Neural crest cell (in vitro differentiated cells): ENCODE measurements at regions not wholly inside any gene's neighbourhood (a gene's known extent, or its start where the extent isn't known, plus 50 kb on each side); places are given as distances from the start of the nearest gene placed in this dataset.

Source experiments
- DNase-seq: peaks from one replicate; pipeline ENCODE4 v3.0.0; 2021; ENCODE audit warnings: low read depth, mixed read lengths, low spot score
- H3K27ac Mint-ChIP-seq: one replicate; pipeline ENCODE4 v1.8.0; 2021; ENCODE audit warnings: mild to moderate bottlenecking, mixed read lengths; ENCODE audit not compliant: unreplicated experiment
- H3K27me3 Mint-ChIP-seq: 2 replicates; pipeline ENCODE4 v1.8.0; 2021; ENCODE audit warnings: low read depth, mild to moderate bottlenecking, mixed read lengths
- H3K36me3 Mint-ChIP-seq: 2 replicates; pipeline ENCODE4 v1.8.0; 2021; ENCODE audit warnings: low read depth, mild to moderate bottlenecking, mixed read lengths
- H3K4me1 Mint-ChIP-seq: 2 replicates; pipeline ENCODE4 v1.8.0; 2021; ENCODE audit warnings: mixed read lengths
- H3K4me3 Mint-ChIP-seq: one replicate; pipeline ENCODE4 v1.8.0; 2021; ENCODE audit warnings: mild to moderate bottlenecking, mixed read lengths
- H3K9me3 Mint-ChIP-seq: 2 replicates; pipeline ENCODE4 v1.8.0; 2021; ENCODE audit warnings: mixed read lengths
- CTCF ChIP-seq: fragments of 200-600 bp; sonication (generic); conservative IDR thresholded peaks from 2 replicates; pipeline ENCODE4 v1.5.0; 2021; ENCODE audit warnings: antibody characterized with exemption, mild to moderate bottlenecking

- no peak overlapping the region for H3K4me3 Mint-ChIP-seq
- no peak for DNase-seq
- H3K4me1 Mint-ChIP-seq: peaks cover 14% of the 10 kb centered on the region
- TF ChIP-seq CTCF: no peak
- no peaks in the 10 kb centered on the region for H3K9me3 Mint-ChIP-seq
- no peak overlapping the region for H3K27ac Mint-ChIP-seq
- H3K27me3 Mint-ChIP-seq: peaks cover 8% of the 10 kb centered on the region
- no peaks in the 10 kb centered on the region for H3K36me3 Mint-ChIP-seq
Observed at GRCh38 chr12:115377779-115378178, 693.8 kb upstream of the TBX3 start.

GRCh38 chr12:115377230-115377629 lies 693.3 kb upstream of the TBX3 start:
- Mint-ChIP-seq H3K4me3 (no peak overlapping the region), H3K27me3 (peaks cover 8% of the 10 kb centered on the region), H3K36me3 (no peaks in the 10 kb centered on the region), H3K9me3 (no peaks in the 10 kb centered on the region), H3K27ac (peak overlapping the region; percentile 36), H3K4me1 (peaks cover 14% of the 10 kb centered on the region)
- TF ChIP-seq CTCF: no peak
- DNase-seq: no peak

GRCh38 chr12:115375186-115375991 lies 691.4 kb upstream of the TBX3 start:
- H3K9me3 Mint-ChIP-seq: no peaks in the 10 kb centered on the region
- H3K4me1 Mint-ChIP-seq: peaks cover 14% of the 10 kb centered on the region
- H3K27me3 Mint-ChIP-seq: peaks cover 1% of the 10 kb centered on the region

GRCh38 chr12:115374480-115375185 lies 690.7 kb upstream of the TBX3 start:
- Mint-ChIP-seq H3K4me3 (no peak overlapping the region), H3K9me3 (no peaks in the 10 kb centered on the region), H3K4me1 (peaks cover 14% of the 10 kb centered on the region), H3K36me3 (no peaks in the 10 kb centered on the region), H3K27ac (peak overlapping the region; percentile 92), H3K27me3 (no peaks in the 10 kb centered on the region)
- DNase-seq: no peak
- no peak for TF ChIP-seq CTCF

More at GRCh38 chr12:115375186-115375991, 691.4 kb upstream of the TBX3 start:
- peak overlapping the region; percentile 92 for H3K27ac Mint-ChIP-seq
- no peak for DNase-seq
- TF ChIP-seq CTCF: no peak
- no peaks in the 10 kb centered on the region for H3K36me3 Mint-ChIP-seq
- no peak overlapping the region for H3K4me3 Mint-ChIP-seq

- DNase-seq: no peak
- no peak overlapping the region for H3K4me3 Mint-ChIP-seq
- peaks cover 2% of the 10 kb centered on the region for H3K9me3 Mint-ChIP-seq
- H3K27me3 Mint-ChIP-seq: no peaks in the 10 kb centered on the region
- no peak overlapping the region for H3K27ac Mint-ChIP-seq
- no peak for TF ChIP-seq CTCF
- H3K4me1 Mint-ChIP-seq: peaks cover 14% of the 10 kb centered on the region
- H3K36me3 Mint-ChIP-seq: no peaks in the 10 kb centered on the region
Observed at GRCh38 chr12:115371711-115372110, 687.7 kb upstream of the TBX3 start.
